Stimulated activated CD4-positive, alpha-beta T cell treated with anti-CD3 and anti-CD28 coated beads, Interleukin-15, amount 100 ng/mL, for 1 hour (primary cell): ENCODE measurements at regions not wholly inside any gene's neighbourhood (a gene's known extent, or its start where the extent isn't known, plus 50 kb on each side); places are given as distances from the start of the nearest gene placed in this dataset.

Source experiments
- DNase-seq, 2 donors: peaks; one replicate each; pipeline ENCODE4 v3.0.0-alpha.2; 2020; ENCODE audit warnings: low read depth in 1 of 2, low spot score in 1 of 2

DNA sequence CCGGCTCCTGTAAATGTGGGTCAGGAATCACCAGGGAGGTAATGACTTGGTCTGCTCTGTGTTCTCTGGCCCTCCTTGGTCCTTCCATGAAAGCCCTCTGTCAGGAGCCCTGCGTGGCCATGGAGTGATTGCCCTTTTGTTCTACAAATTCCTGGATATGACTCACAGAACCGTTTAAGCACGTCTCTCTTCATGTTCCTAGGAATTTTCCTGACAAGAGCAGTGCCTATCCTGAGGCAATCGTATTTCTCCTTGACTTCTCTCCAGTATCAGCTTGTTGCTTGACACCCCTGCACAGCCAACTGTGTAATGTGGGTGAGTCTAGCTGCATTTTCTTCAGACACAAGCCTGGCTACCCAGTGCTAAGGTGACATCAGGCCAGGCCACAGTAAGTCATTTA lies 274.3 kb upstream of the ZNF462 start:
- no peak for DNase-seq

DNA sequence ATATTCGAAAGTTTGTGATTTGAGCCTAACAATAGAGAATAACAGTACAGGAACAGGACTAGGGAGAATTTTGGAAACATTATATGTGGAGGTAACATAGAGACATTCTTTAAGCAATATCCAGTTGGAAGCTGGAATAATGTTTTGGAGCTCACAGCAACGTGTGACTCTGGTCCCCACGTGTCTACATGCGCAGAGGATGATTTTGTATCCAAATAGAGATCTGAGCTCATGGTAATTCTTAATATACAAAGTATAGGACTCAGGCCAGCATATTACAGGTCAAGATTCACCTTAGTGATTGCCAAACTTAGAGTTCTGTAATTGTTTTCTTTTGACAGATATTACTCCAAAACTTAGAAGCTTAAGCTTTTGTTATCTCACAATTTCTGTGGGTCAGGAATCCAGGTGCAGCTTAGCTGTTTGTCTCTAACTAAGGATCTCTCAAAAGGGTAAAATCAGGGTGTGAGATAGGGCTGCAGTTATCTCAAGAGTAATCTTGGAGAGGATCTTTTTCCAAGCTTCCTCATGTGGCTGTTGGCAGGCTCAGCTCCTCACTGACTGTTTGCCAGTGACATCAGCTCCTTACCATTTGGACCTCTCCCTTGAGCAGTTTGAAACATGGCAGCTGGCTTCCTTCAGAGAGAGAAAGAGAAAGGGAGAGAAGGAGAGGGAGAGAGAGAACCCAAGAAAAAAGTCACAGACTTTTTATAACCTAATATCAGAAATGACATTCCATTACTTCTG lies 272.0 kb upstream of the ZNF462 start:
- DNase-seq = no peak

DNA sequence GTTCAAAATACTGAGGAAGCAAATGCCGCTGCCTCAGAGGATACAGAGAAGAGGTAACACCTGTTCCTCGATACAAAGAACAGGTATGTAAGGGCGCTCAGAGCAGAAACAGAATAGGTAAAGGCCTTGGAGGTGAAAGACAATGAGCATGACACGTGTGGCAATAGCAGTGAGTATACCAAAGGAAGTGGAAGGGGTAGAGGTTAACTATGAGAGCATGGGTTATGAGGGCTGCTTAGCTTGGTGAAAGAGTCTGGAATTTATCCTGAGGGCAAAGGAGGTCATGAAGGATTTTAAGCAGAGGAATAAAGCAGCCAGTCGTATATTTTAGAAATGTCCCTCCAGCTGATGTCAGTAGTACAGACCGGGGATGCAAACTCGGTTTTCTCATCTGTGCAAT lies 269.8 kb upstream of the ZNF462 start:
- DNase-seq = no peak

DNA sequence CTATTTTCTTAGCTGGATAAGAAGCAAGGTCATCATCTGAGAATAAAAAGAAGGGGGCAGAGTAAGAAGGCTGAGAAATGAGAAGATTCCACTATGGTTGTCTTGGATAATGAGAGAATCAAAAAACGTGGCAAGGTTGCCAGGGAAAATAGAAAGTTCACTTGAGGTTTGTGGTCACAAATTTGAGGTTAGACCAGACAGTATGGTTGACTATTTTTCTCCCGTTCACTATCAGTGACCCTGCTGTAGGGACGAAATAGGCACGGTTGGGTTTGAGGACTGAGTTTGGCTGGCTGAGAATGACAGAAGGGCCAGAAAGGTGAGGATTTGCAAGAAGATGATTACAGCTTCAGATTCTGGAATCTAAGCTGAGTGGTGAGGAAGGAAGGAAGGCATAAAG lies 266.0 kb upstream of the ZNF462 start:
- no peak for DNase-seq

DNA sequence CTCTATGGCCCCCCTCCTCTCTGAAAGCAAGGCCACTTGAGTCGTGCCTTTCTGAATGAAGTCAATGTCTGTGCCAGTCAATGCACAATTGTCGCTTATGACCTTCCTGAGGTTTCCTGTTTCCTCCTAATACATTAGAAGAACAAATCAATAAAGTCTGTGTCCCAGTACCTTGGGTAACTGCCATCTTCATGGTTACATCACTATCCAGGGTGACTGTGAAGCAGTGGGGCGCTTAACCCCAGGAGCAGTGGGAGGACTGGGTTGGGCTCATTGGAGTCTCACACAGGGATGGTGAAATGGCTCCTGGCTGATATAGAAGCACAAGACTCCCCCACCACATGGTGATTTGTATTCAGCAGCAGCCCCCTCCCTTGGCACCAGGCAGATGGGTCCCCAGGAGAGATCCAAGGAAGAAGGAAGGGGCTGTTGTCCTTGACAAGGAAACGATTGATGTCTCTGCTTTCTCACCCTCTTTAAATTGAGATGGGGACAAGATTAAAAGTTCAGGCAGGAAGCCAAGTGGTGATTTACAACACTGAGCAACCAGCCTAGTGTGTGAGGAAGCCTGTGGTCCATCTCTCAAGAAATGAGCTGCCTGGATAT lies 261.9 kb upstream of the ZNF462 start:
- DNase-seq = no peak

DNA sequence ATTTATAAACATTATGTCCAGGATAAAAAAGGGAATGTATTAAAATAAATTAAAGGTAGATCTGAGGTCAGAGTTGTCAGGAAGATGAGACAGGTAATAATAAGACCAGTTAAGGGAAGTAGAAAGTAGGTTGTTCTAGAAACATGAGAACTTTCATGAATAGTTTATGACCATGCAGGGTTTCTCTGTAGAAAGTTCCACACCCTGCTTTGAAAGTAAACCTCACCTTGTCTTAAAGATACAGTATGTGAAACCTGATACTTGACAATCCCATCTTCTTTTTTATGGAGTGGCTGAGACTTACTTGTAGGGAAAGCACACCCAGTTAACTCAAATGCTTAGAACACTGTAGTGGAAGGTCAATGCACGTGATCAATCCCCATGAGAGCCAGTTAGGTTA lies 260.6 kb upstream of the ZNF462 start:
- DNase-seq = no peak

DNA sequence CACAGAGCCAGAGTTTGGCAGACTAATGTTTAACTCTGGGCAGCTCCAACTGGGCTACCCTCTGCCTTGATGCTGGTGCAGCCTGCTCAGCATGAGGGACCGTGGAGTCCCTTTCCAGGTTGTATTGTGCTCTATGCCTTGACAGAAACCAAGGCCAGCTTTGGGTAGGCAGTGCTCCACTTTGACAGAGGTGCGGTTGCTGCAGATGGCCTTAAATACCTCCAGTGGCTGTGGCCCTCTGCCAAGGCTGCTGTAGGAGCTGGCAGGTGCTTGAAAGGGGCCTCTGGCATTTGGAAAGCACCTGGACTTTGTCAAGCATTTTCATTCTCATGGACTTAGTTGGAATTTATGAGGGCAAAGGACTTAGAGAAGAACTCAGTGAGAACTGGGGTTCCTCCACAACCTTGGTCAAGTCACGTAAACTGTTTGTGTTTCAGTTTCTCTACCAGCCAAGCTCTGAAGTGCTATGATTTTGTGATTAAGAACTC lies 249.7 kb upstream of the ZNF462 start:
- no peak for DNase-seq

DNA sequence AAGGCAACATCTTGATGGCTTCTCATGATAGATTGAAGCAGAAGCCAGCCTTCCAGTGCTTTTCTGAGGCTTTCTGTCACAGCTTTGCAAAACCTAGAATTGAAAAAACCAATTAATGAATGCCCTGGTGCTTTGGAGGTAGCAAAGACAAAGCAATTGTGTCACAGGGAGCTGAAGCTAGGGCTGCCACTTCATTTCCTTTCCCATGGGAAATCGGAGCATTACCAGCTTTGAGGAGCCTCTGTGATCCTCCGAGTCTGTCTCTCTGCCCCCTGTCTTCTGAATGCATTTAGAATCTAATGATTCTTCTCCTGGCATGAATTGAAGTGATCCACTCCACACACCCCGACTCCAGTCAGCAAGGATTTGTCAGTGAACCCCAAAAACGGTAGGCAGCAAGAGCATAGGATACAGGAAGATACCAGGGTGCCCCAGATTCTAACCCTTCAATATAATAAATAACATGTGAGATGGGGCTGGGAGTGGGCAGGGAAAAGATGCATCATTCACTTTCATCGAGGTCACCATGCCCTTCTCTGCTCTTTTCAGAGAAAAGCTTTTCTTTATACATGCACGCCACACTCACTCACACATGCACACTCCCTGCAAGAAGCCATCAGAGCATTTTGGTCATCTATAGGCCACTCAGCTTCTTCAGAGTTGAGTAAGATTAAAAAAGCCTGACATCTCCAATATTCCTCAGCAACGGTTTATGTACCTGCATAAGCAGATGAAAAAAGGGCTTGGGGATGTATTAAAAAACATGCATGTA lies 247.7 kb upstream of the ZNF462 start:
- DNase-seq = no peak

DNA sequence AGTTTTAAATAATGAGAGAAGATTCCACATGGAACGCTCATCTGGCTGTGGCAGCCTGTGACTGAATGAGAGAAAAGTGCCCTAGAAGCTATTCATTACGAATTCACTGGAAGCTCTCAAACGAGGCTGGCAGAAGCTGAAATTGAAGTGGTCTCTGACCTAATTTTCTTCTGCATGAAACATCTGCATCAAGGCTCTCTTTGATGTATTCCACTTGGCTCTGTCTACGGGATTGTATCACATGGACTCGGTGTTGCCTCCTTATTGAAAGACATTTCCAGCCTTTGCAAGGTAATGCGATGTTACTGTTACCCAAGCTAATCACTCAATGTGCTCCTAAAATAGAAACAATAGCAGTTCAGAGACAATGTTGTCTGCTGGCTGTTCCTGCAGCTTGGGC lies 246.9 kb upstream of the ZNF462 start:
- DNase-seq = no peak

DNA sequence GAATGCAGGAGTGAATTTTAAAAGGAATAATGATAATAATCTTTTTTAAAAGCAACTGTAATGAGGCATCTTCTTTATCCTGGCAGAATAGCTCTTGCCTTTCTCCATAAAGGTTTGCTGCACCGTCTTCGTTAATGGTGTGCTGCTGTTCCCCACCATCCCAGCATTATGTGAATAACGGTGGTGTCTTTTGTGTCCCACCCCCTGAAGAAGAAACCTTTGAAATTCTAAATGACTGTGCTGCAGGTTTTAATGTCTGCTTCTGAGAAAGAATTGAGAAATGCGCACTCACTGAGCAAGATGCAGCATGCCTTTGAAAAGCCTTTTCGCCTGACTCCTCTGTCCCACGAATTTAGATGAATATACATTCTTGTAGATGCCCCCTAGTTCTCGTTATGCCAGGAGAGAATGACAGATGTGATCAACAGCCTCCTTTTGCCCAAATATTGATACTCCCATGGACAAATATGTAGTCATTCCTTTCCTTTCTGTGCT lies 246.1 kb upstream of the ZNF462 start:
- DNase-seq = no peak

DNA sequence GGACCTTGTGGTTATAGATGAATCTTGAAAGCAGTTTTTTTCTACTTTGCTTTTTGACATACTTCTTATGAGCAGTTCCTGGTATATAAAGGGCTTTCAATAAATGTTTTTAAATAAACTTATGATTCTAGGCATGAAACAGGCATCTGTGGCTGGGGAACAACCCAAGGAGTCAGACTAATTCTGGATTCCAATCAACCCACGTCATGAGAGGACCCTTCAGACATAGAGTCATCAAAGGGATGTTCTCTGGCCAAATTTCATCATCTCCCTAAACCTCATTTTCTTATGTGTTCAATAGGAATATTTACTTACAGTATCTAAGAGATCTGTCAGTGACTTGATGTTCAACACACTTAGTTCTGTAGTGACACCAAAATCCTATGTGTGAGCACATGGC lies 243.8 kb upstream of the ZNF462 start:
- DNase-seq = no peak

DNA sequence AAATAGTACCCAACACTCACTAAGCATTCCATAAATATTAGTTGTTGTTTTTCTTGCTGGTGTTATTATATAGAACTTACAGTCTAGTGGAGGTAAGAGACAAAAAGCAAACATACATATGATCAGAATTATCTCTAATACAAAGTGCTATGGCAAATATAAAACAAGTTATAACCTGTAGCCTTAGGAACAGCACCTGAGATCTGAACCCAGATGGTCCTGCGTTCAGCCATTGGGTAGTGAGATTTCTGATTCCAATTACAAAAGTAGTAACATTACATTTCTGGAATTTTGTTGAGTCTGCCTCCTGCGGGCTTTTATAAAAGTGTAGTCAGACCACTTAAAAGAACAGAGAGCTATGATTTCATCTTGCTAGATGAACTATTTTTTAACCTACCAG lies 242.9 kb upstream of the ZNF462 start:
- no peak for DNase-seq

DNA sequence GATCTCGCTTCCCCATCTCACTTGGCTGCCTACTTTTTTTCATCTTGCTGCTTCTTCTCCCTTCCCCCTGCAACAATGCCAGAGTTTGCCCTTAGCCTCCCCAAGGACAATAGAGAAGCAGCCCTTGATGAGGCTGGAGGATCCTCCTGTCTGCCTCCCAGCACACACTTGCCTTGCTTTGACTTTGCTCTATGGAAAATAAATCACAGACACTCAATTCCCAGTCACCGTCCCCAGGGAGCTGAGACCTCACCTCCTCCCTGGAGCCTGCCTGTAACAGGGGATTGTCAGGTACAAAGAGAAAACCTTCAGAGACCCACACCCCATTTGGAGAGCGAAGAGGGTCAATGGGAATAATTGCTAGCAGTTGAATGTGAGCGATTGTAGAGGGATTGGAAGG lies 242.1 kb upstream of the ZNF462 start:
- no peak for DNase-seq

DNA sequence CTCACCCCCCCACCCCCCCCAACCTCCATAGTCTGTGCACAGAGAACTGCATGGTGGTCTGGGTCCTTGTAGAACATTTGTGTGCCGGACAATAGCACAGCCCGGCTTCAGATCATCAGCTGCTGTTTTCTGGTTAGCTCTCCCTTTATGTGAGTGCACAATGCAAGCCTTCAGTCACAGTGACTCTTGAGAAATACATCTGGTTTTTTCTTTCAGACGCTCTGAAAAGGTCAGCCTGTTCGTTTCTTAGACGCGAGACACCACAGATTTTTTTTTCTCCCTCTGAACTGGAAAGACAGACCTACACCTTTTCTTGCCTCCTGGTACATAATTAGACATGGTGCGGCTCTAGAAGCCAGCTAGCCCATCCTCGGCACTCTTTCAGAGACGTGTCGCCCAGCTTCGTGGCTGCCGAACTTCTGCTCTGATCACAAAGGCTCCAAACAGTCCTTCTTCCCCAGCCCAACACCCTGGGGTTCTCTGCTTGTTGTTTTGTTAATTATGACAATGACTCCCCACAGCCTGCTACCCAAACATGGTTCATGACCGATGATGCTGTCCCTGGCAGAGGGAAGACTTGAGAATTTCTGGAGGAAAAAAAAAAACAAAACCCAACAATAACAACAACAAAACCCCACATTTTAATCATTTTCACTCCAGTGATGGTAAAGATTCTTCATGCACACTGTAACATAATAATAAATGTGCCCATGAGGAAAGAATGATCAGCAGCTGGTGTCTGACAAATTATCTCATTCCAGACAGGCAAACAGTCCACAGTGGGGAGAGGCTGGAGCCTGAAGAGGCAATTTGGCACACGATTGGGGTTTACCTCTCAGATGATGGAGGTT lies 241.4 kb upstream of the ZNF462 start:
- no peak for DNase-seq

DNA sequence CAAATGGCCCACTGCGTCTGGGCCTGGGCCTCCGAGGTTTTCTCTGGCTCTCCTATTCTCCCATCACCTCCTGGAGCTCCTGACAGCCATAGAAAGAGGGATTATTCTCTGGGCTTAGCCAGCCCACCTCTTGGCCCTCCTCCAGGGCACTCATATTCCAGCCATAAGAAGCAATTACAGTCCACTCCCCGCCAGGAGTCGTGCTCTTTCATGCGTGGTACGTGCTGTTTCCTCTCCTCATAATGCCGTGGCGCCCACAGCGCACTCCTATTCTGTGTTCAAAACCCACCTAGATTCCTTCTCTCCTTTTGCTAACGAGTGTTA lies 240.8 kb upstream of the ZNF462 start:
- no peak for DNase-seq

DNA sequence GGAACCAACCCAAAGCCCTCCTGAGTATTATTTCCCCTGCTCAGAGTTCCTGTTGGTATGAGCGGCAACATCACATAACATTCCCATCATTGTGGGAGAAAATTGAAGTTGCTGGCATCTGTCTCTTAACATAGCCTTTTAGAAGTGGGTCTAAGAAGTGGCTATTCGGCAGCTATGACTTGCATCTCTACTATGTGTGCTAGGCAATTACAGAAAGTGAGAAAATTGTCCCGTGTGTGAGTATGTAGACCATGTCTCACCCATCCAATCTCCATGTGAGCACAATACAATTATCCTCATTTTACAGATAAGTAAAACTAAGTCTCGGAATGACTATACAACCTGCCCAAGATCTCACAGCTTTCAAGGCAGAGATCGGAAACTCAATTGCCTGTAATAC lies 239.4 kb upstream of the ZNF462 start:
- DNase-seq = no peak

DNA sequence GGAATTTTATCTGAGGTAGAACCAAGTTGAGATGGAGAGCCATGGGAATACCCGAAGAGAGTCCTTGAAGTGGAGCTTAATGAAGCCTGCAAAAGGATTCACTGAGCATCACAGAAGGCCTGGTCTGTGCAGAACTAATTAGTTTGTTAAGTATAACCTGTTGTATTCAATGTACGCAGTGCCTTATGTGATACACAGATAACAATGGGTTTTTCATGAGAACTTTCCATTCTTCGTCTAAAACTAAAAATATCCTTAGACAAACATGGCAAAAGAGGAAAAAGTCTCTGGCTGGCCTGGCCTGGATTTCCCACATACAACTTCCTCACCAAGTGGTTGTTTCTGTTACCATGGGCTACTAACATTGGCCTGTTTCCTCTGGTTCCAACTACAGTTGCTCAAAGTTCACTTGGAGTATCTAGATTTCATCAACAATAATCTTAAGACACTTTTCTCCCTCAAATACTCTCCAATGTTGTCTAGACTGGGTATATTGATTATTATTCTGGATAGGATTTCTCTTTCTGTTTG lies 237.6 kb upstream of the ZNF462 start:
- no peak for DNase-seq

DNA sequence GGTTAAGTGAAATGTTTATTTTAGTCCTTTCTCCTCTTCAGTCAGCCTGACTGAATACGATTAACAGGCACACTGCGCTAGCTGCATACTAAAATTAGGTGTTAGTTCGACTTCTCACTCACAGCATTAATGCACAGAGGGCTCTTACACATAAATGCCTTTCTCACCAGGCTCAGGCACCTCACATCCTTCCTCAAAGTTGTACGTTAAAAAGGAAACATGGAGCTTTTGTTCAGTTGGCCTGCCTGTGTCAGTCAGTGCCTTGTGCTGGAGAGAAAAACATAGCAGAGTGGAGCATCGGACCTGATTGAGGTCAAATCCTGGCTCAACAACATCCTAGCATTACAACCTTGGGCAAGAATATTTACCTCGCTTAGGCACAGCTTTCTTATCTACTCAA lies 236.0 kb upstream of the ZNF462 start:
- DNase-seq = no peak

DNA sequence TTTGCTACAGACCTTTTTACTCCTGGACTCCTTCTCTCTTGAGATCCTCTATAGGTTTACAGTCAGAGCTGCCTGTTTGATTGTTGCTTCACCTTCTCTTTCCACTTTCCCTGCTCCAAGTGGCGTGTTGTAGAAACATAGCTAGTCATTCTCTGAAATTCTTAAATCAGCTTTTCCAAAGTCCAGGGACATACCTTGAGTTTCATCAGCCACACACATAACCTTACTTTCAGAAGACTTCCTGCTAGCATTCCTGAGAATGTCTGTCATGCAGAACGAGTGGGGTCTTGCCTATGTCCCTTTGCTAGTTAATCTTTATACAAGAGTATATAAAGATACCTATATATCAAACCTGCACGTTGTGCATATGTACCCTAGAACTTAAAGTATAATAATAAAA lies 230.3 kb upstream of the ZNF462 start:
- DNase-seq = no peak

DNA sequence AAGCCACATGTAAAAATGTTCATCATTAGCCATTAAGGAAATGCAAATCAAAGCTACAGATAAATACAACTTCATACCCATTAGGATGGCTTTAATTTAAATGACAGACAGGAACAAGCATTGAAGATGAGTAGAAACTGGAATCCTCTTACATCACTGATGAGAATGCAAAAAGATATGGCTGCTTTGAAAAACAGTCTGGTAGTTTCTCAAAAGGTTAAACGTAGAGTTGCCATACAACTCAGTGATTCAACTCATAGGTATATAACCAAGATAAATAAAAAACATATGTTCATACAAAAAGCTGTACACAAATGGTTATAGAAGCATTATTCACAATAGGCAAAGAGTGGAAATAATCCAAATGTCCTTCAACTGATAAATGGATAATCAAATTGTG lies 228.8 kb upstream of the ZNF462 start:
- no peak for DNase-seq

DNA sequence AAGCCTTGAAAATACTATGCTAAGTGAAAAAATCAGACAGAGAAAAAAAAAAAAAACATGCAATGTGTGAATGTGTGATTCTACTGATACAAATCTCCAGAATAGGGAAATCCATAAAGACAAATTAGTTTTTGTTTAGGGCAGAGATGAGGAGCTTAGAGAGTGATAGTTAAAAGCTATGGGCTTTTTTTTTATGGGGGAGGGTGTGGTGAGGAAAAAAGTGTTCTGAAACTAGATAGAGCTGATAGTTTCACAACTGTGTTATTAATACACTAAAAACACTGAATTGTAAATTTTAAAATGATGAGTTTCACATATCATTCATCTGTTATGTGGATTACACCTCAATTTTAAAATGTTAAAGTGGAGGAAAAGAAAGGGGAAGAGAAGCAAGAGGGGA lies 228.3 kb upstream of the ZNF462 start:
- DNase-seq = no peak
